Activated naive CD4-positive, alpha-beta T cell treated with anti-CD3 and anti-CD28 coated beads, Interleukin-2, amount 50 U/mL, for 72 hours (primary cell): ENCODE measurements at regions not wholly inside any gene's neighbourhood (a gene's known extent, or its start where the extent isn't known, plus 50 kb on each side); places are given as distances from the start of the nearest gene placed in this dataset.

Experiments used
- ATAC-seq, 2 donors: fragments of 150-1000 bp; cut with Tn5 transposase; 2 replicates each; pipeline ENCODE4 v1.10.0; 2021; ENCODE audit warnings: mild to moderate bottlenecking in 2 of 2, moderate library complexity in 2 of 2
- DNase-seq, 2 donors: peaks; one replicate each; pipeline ENCODE4 v3.0.0; 2021 to 2022; ENCODE audit warnings: low spot score in 2 of 2
- H3K27ac Mint-ChIP-seq, 2 donors: one replicate each; pipeline ENCODE4 v1.8.0; 2022; ENCODE audit warnings: mild to moderate bottlenecking in 2 of 2, mixed read lengths in 2 of 2
- H3K36me3 Mint-ChIP-seq, 2 donors: one replicate each; pipeline ENCODE4 v1.8.0; 2022; ENCODE audit warnings: mixed read lengths in 2 of 2
- H3K9me3 Mint-ChIP-seq, 2 donors: one replicate each; pipeline ENCODE4 v1.8.0; 2022; ENCODE audit warnings: mixed read lengths in 2 of 2

- no peaks in the 10 kb centered on the region for H3K36me3 Mint-ChIP-seq
- ATAC-seq = no peak
- no peak overlapping the region for H3K27ac Mint-ChIP-seq
- H3K9me3 Mint-ChIP-seq = no peaks in the 10 kb centered on the region
- DNase-seq = no peak
Measured at GRCh38 chr5:171688696-171689495, 96.7 kb upstream of the SMIM23 start.

DNA sequence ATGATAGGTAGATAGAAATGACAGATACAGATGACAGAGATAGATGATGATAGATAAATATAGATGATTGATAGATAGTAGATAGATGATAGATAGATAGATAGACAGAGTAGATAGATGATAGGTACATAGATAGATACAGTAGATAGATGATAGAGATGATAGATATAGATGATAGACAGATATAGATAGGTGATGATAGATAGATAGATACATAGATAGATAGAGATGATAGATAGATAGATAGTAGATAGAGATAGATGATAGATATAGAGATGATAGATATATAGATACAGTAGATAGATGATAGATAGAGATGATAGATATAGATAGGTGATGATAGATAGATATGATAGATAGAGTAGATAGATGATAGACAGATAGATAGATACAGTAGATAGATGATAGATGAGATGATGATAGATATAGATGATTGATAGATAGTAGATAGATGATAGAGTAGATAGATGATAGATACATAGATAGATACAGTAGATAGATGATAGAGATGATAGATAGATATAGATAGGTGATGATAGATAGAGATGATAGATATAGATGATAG, 95.7 kb upstream of the SMIM23 start:
- ATAC-seq (no peak), DNase-seq (no peak)
- H3K27ac Mint-ChIP-seq = no peak overlapping the region
- no peaks in the 10 kb centered on the region for H3K36me3 Mint-ChIP-seq
- no peaks in the 10 kb centered on the region for H3K9me3 Mint-ChIP-seq

- Mint-ChIP-seq H3K9me3 (no peaks in the 10 kb centered on the region), H3K36me3 (no peaks in the 10 kb centered on the region), H3K27ac (no peak overlapping the region)
- ATAC-seq (no peak), DNase-seq (no peak)
Measured at GRCh38 chr5:171692107-171692506, 93.5 kb upstream of the SMIM23 start.

DNA sequence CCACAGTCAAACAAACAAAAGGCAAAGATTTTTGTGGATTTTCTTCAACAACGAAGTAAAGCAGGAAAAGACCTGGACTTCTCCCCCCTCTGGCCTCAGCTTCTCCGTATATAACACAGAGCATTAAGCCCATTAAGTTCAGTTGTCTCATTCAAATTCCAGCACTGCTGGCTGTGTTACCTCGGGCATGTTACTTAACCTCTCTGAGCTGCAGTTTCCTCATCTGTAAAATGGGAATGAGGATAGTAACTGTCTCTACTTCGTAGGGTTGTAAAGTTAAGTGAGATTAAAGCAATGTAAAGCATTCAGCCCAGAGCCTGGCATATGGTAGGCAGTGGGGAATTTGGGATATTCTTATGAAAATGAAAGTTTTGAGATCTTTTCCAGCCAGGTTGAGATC, 92.7 kb upstream of the SMIM23 start:
- H3K9me3 Mint-ChIP-seq = no peaks in the 10 kb centered on the region
- no peak overlapping the region for H3K27ac Mint-ChIP-seq
- DNase-seq = no peak
- no peak for ATAC-seq
- no peaks in the 10 kb centered on the region for H3K36me3 Mint-ChIP-seq

DNA sequence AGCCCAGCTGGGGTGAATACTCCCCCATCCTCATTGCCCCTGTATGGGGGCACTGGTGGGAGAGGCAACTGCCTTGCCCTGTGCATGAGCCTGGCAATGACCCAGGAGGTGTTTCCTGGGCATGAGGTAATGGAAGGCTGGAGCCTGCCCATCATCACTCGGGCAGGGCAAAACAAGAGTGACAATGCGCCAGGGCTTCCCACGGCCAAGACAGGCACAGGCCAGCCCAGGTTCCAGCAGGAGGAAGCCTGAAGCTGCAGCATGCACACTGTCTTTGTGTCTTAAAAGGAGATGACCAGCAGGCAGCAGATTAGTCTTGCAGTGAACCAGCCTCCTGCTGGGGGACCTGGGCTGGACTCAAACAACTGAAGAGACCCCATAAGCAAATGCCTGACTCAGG, 92.2 kb upstream of the SMIM23 start:
- H3K9me3 Mint-ChIP-seq = no peaks in the 10 kb centered on the region
- no peaks in the 10 kb centered on the region for H3K36me3 Mint-ChIP-seq
- no peak for DNase-seq
- ATAC-seq = no peak
- H3K27ac Mint-ChIP-seq = no peak overlapping the region

DNA sequence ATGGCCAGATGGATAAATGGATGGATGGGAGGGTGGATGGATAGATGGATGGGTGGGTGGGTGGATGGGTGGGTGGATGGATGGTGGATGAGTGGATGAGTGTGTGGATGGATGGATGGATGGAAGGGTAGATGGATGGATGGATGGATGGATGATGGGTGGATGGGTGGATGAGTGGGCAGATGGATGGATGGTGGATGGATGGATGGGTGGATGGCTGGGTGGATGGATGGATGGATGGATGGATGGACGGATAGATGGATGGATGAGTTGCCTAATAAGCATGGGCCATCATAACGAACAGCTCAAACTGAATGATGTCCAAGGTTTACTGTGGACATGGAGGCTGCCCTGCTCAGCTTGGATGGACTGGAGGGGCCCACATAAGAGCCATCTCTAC, 89.8 kb upstream of the SMIM23 start:
- ATAC-seq (no peak), DNase-seq (no peak)
- no peaks in the 10 kb centered on the region for H3K36me3 Mint-ChIP-seq
- H3K9me3 Mint-ChIP-seq = no peaks in the 10 kb centered on the region
- no peak overlapping the region for H3K27ac Mint-ChIP-seq

DNA sequence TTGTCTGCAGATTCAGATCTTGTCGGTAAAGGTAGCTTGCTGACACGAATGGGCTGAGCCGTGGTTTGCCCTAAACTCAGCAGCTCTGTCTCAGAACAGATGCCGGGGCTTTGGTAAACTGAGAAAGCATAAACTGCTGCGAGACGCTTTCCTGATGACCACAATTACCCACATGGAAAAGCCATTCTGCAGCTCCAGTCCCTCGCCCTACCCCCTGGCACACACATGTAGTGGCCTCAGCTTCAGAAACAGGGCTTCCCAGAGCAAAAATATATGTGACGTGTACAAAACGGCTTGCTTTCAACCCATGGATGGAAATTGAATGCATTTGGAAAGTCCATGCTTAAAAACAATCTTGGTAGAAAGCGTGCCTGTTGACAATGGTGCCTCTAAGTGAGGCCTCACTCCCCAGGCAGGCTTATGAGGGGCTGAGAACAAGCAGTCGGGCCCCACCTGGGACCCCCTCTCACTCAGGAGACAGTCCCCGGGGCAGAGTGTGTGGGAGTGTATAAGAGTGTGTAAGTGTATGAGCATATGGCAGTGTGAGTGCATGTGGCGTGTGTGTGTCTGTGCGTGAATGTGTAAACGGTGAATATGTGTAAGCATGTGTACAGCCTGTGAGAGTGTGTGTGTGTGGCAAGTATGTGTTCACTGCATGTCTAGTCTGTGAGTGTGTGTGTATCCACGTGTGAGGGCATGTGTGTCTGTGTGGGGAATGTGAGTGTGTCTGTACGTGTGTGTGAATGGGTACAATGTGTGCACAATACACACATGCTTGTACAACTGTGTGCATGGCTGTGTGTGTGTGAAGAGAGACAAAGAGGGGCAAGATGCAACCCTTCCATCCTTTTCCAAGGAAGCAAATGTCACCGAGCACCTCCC, 88.2 kb upstream of the SMIM23 start:
- ATAC-seq = no peak
- Mint-ChIP-seq H3K27ac (no peak overlapping the region), H3K36me3 (no peaks in the 10 kb centered on the region), H3K9me3 (no peaks in the 10 kb centered on the region)
- DNase-seq = no peak

- ATAC-seq = no peak
- Mint-ChIP-seq H3K27ac (no peak overlapping the region), H3K9me3 (no peaks in the 10 kb centered on the region), H3K36me3 (no peaks in the 10 kb centered on the region)
- DNase-seq = no peak
Measured at GRCh38 chr5:171700318-171700912, 85.2 kb upstream of the SMIM23 start.

GRCh38 chr5:171701100-171701541, 84.5 kb upstream of the SMIM23 start:
- no peaks in the 10 kb centered on the region for H3K9me3 Mint-ChIP-seq

GRCh38 chr5:171702135-171702770, 83.4 kb upstream of the SMIM23 start:
- Mint-ChIP-seq H3K27ac (no peak overlapping the region), H3K36me3 (no peaks in the 10 kb centered on the region), H3K9me3 (no peaks in the 10 kb centered on the region)
- ATAC-seq (no peak), DNase-seq (no peak)

More at GRCh38 chr5:171701100-171701541, 84.5 kb upstream of the SMIM23 start:
- Mint-ChIP-seq H3K27ac (no peak overlapping the region), H3K36me3 (no peaks in the 10 kb centered on the region)
- DNase-seq (no peak), ATAC-seq (no peak)

DNA sequence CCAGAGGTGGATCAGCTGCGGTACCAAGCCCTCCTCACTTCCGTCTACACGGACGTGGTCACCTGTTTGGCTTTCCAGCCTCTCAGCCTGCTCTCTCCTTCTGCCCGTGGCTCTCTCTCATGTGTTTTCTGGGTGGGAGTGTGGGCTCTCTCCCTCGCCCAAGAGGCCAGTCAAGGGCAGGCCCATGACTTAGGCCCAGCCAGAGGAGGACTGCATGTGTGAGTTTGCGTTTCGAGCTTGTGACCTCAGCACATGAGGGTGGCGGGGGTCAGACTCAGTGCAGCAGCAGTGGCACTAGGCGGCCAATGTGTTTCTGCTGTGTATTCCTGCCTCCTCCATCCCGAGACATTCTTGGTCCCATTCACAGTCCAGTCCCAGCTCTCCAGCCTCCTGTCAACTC, 82.5 kb upstream of the SMIM23 start:
- no peak for ATAC-seq
- no peak for DNase-seq
- Mint-ChIP-seq H3K27ac (no peak overlapping the region), H3K36me3 (no peaks in the 10 kb centered on the region), H3K9me3 (no peaks in the 10 kb centered on the region)

GRCh38 chr5:171705036-171705435, 80.6 kb upstream of the SMIM23 start:
- DNase-seq = no peak
- Mint-ChIP-seq H3K36me3 (no peaks in the 10 kb centered on the region), H3K27ac (no peak overlapping the region), H3K9me3 (no peaks in the 10 kb centered on the region)
- ATAC-seq = no peak

DNA sequence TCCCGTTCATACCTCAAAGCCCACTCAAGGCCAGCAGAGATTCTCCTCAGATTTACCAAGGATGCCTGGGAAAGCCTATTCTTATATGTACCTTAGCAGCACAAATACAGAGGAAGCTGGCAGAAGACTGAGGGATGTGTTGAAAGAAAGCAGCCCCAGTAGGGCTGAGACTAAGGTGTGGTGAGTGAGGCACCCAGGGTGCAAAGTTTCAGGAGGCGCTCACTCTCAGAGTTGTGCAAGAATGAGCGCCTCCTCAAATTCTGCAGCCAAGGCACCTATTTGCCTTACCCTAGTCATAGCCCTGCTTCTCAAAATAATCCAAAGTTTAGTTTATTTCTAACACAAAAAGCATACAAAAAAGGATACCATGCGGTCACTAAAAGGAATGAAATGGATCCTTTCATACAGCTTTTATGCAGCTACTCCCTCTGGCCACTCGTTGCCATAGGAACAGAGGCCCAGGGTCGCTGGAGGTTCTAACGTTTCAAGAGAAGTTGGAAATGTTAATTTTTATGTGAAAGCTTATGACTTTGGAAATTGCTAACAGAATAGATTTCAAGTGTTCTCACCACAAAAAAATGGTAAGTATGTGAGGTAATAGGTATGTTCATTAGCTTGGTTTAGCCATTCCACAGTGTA, 79.7 kb upstream of the SMIM23 start:
- Mint-ChIP-seq H3K36me3 (no peaks in the 10 kb centered on the region), H3K9me3 (no peaks in the 10 kb centered on the region), H3K27ac (no peak overlapping the region)
- ATAC-seq (no peak), DNase-seq (no peak)

DNA sequence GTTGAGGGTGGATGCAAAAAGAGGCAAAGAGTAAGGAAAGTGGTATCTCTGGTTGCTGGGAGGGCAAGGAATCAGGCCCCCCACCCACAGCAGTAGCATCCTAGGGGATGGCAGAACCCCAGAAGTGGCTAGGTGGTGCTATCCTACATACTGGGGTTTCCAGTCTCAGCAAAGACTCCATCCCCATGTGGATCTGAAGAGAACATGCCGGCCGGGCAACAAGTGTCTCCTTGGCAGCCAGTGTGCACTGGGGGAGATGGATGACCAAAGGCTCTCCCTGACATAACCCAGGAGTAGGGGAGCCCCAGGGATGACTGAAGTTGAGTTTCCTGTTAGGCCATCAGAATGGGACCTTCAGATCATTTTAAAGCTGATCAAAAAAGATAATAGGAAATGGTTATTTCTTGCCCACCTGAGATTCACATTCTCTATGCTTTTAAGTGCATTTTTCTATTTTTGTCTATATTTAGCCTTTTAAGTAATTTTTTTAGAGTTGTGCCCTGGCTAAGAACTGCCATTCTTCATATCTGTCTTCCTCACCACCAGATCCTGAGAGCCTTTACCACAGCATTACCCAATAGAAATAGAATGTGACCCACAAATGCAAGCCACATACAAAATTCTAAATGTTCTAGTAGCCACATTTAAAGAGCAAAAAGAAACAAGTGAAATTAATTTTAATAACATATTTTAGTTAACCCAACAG, 78.7 kb upstream of the SMIM23 start:
- H3K27ac Mint-ChIP-seq = no peak overlapping the region
- no peaks in the 10 kb centered on the region for H3K9me3 Mint-ChIP-seq
- DNase-seq (no peak), ATAC-seq (no peak)
- H3K36me3 Mint-ChIP-seq = no peaks in the 10 kb centered on the region

DNA sequence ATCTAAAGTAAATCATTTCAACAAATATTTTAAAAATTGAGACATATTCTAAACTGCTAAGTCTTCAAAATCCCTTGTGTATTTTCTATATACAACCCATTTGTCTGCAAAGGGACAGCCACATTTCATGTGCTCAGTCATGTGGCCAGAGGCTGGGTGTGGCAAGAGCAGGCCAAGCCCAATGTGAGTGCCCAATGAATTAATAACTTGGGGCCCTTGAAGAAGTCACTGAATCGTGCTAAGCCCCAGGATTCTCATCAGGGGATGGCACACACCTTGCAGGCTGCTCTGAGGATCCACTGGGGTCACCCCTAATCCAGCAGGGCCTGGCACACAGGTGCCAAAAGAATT, 78.2 kb upstream of the SMIM23 start:
- H3K27ac Mint-ChIP-seq = no peak overlapping the region
- H3K9me3 Mint-ChIP-seq = no peaks in the 10 kb centered on the region
- ATAC-seq = no peak
- no peak for DNase-seq
- H3K36me3 Mint-ChIP-seq = no peaks in the 10 kb centered on the region

- DNase-seq (no peak), ATAC-seq (no peak)
- Mint-ChIP-seq H3K36me3 (no peaks in the 10 kb centered on the region), H3K9me3 (no peaks in the 10 kb centered on the region), H3K27ac (no peak overlapping the region)
Measured at GRCh38 chr5:171709930-171710329, 75.7 kb upstream of the SMIM23 start.
